Peyer's patch (tissue), 4 donors: ENCODE measurements at regions not wholly inside any gene's neighbourhood (a gene's known extent, or its start where the extent isn't known, plus 50 kb on each side); places are given as distances from the start of the nearest gene placed in this dataset.

Experiments
- DNase-seq, 3 donors: peaks; one replicate each; pipeline ENCODE4 v3.0.0-alpha.2; 2017 to 2019
- H3K27ac ChIP-seq, 4 donors: fragments of 200-600 bp; sonication (generic); one replicate each; pipeline ENCODE4 v1.5.1; 2016 to 2019
- H3K27me3 ChIP-seq, 2 donors: fragments of 200-600 bp; sonication (generic); one replicate each; pipeline ENCODE4 v1.5.1; 2019
- H3K36me3 ChIP-seq, 3 donors: fragments of 200-600 bp; sonication (generic); one replicate each; pipeline ENCODE4 v1.5.1; 2016 to 2019
- H3K4me1 ChIP-seq, 4 donors: fragments of 200-600 bp; sonication (generic); one replicate each; pipeline ENCODE4 v1.5.1; 2016 to 2019
- H3K4me3 ChIP-seq, 4 donors: fragments of 200-600 bp; sonication (generic); 1 replicate in 3 of 4; 2 replicates in 1 of 4; pipeline ENCODE4 v1.5.1; 2016 to 2019; ENCODE audit warnings: mild to moderate bottlenecking in 1 of 4
- H3K9me3 ChIP-seq, 4 donors: fragments of 200-600 bp; sonication (generic); one replicate each; pipeline ENCODE4 v1.5.1; 2016 to 2019; ENCODE audit warnings: mild to moderate bottlenecking in 1 of 4
- POLR2A ChIP-seq, 2 donors: fragments of 450-650 bp; IDR thresholded peaks; one replicate each; pipeline ENCODE4 v1.5.1; 2017; ENCODE audit warnings: antibody characterized with exemption in 2 of 2, mild to moderate bottlenecking in 2 of 2, moderate library complexity in 2 of 2
- TF ChIP-seq, protein P1 (sequence below), 6 experiments: fragments of 450-650 bp in 4 of 6; fragments of 200-600 bp in 2 of 6; sonication (generic) in 1 of 6; IDR thresholded peaks; one replicate each; pipeline ENCODE4 v1.5.1; 2017 to 2019; ENCODE audit warnings: antibody characterized with exemption in 6 of 6, mild to moderate bottlenecking in 3 of 6, moderate library complexity in 1 of 6

DNA sequence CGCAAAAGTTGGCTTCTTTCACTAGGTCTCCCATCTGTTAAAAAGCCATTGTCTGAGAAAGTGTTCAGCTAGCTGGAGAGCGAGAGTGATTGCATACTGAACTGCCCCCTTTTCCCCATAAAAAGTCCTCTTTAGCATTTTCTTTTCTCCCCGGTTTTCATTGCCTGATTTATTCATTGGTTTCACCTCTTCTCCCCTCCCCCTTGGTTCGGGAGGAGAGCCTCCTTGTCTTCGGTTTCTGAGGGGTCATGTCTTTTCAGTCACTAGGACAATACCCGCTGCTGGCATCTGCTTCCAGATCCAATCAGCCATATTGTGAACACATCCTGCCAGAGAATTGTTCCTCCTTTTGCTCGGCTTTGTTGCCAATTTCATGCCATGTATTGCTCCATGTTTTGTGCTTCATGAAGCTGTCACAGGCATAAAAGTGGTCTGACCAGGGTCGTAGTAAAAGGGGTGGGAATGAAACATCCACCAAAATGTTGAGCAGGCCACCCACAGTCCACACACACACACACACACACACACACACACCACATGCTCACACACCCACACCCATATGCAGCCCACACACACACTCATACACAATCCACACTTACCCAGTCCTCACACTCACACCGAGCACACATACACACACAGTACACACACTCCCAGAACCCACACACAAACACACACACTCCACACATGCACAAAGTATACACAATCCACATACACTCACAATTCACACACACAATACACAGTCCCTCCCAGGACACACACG lies 136.0 kb downstream of the NKX6-1 start:
- Histone ChIP-seq H3K36me3 (no peaks in the 10 kb centered on the region), H3K9me3 (no peaks in the 10 kb centered on the region), H3K27ac (no peak overlapping the region), H3K4me3 (no peak overlapping the region), H3K4me1 (no peaks in the 10 kb centered on the region), H3K27me3 (no peaks in the 10 kb centered on the region)
- TF ChIP-seq, protein P1, sequence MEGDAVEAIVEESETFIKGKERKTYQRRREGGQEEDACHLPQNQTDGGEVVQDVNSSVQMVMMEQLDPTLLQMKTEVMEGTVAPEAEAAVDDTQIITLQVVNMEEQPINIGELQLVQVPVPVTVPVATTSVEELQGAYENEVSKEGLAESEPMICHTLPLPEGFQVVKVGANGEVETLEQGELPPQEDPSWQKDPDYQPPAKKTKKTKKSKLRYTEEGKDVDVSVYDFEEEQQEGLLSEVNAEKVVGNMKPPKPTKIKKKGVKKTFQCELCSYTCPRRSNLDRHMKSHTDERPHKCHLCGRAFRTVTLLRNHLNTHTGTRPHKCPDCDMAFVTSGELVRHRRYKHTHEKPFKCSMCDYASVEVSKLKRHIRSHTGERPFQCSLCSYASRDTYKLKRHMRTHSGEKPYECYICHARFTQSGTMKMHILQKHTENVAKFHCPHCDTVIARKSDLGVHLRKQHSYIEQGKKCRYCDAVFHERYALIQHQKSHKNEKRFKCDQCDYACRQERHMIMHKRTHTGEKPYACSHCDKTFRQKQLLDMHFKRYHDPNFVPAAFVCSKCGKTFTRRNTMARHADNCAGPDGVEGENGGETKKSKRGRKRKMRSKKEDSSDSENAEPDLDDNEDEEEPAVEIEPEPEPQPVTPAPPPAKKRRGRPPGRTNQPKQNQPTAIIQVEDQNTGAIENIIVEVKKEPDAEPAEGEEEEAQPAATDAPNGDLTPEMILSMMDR (IDR thresholded peaks at IDR 0.05), result no peak
- TF ChIP-seq POLR2A (IDR thresholded peaks at IDR 0.05), result no peak
- no peak for DNase-seq

DNA sequence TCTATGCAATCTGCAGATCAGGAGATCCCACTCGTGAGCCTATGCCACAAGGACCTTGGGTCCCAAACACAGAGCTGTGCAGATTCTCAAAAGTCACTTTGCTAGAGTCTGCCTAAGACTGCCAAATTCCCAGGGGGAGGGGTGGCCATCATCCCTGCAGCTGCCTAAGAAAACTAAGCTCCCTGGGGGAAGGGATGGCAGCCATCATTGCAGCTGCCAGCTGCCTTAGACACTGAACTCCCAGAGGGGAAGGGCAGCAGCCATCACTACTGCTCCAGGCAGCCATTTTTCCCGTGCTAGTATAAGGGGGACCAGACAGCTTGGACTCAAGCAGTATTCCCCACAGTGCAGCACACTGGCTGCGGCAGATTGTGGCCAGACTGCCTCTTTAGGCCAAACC lies 156.9 kb downstream of the NKX6-1 start:
- no peak overlapping the region for H3K4me3 ChIP-seq
- no peak for TF ChIP-seq POLR2A (IDR thresholded peaks at IDR 0.05)
- TF ChIP-seq, protein P1 (IDR thresholded peaks at IDR 0.05), result no peak
- H3K9me3 ChIP-seq, result no peaks in the 10 kb centered on the region

DNA sequence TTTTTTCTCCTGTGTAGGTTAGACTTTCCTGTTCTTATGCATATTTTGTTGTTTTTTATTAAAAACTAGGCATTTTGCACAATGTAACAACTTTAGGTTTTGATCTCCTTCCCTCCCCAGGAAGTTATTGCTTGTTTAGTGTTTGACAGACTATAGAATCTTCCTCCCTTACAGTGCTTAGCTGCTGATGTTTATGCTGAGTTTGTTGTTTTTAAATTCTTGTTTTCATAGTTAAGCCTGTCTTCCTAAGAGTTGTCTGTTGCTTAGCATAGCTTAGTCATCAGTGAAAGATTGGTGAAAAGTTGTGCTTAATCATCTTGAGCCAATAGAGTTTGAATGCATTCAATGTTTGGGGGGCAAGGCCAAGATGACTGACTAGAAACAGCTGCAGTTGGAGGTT lies 157.5 kb downstream of the NKX6-1 start:
- no peak overlapping the region for H3K4me3 ChIP-seq
- H3K27me3 ChIP-seq, result no peaks in the 10 kb centered on the region
- DNase-seq, result no peak
- no peaks in the 10 kb centered on the region for H3K36me3 ChIP-seq
- no peak overlapping the region for H3K27ac ChIP-seq
- TF ChIP-seq POLR2A (IDR thresholded peaks at IDR 0.05), result no peak
- TF ChIP-seq, protein P1 (IDR thresholded peaks at IDR 0.05), result no peak
- no peaks in the 10 kb centered on the region for H3K4me1 ChIP-seq
- H3K9me3 ChIP-seq, result no peaks in the 10 kb centered on the region

More for the DNA sequence above, 156.9 kb downstream of the NKX6-1 start:
- no peaks in the 10 kb centered on the region for H3K27me3 ChIP-seq
- no peak for DNase-seq
- no peaks in the 10 kb centered on the region for H3K4me1 ChIP-seq
- H3K36me3 ChIP-seq, result no peaks in the 10 kb centered on the region
- H3K27ac ChIP-seq, result no peak overlapping the region

DNA sequence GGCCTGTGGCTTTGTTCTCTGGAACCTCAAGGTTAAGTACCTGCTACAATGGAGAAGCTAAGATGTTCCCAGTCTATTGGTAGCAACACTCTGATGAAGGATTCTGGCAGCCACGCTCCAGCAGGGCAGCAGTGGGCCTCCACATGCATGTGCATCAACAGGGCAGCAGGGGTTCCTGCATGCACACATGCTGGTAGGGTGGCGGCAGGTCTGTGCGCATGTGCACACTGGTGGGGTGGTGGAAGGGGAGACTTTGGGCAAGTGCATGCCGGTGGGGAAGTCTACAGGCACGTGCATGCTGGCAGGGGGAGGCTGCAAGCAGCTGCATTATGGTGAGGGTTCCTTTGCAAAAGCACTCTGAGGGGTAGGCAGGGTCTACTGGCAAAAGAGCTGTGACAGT lies 160.7 kb downstream of the NKX6-1 start:
- TF ChIP-seq, protein P1 (IDR thresholded peaks at IDR 0.05), result no peak
- TF ChIP-seq POLR2A (IDR thresholded peaks at IDR 0.05), result no peak
- H3K4me3 ChIP-seq, result no peak overlapping the region
- no peaks in the 10 kb centered on the region for H3K9me3 ChIP-seq
- no peaks in the 10 kb centered on the region for H3K27me3 ChIP-seq
- H3K27ac ChIP-seq, result no peak overlapping the region
- DNase-seq, result no peak
- no peaks in the 10 kb centered on the region for H3K4me1 ChIP-seq
- no peaks in the 10 kb centered on the region for H3K36me3 ChIP-seq

DNA sequence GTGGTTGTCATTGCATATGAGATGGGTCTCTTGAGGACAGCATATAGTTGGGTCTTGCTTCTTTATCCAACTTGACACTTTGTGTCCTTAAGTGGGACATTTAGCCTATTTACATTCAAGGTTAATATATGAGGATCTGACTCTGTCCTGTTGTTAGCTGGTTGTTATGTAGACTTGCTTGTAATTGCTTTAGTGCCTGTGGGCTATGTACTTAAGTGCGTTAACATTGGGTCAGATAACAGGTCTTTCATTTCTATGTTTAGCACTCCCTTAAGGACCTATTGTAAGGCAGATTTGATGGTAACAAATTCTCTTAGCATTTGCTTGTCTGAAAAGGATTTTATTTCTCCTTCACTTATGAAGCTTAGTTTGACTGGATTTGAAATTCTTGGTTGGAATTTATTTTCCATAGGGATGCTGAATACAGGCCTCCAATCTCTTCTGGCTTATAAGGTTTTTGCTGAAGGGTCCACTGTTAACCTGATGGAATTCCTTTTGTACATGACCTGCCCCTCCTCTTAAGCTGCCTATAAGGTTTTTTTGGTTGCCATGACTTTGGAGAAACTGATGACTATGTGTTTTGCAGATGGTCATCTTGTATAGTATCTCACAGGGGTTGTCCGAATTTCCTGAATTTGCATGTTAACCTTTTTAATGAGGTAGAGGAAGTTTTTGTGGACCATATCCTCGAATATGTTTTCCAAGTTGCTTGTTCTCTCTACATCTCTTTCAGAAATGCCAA lies 162.0 kb downstream of the NKX6-1 start:
- no peak overlapping the region for H3K4me3 ChIP-seq
- H3K4me1 ChIP-seq, result no peaks in the 10 kb centered on the region
- no peaks in the 10 kb centered on the region for H3K27me3 ChIP-seq
- TF ChIP-seq POLR2A (IDR thresholded peaks at IDR 0.05), result no peak
- TF ChIP-seq, protein P1 (IDR thresholded peaks at IDR 0.05), result no peak
- H3K27ac ChIP-seq, result no peak overlapping the region
- H3K36me3 ChIP-seq, result no peaks in the 10 kb centered on the region
- no peaks in the 10 kb centered on the region for H3K9me3 ChIP-seq
- DNase-seq, result no peak
